WTC11 (cell line): ENCODE measurements at regions not wholly inside any gene's neighbourhood (a gene's known extent, or its start where the extent isn't known, plus 50 kb on each side); places are given as distances from the start of the nearest gene placed in this dataset.

Experiments
- ATAC-seq: fragments of 200-7000 bp; cut with Tn5 transposase; 2 replicates; pipeline ENCODE4 v1.10.0; 2021; ENCODE audit warnings: mild to moderate bottlenecking, moderate library complexity
- CTCF ChIA-PET: fragments of 300-600 bp; sonication (Branson Sonifier 250); formaldehyde crosslinking; loops from one replicate; lab custom pipeline; 2021; ENCODE audit warnings: antibody characterized with exemption; lab: Charles Lee
- POLR2A ChIA-PET: fragments of 350-600 bp; sonication (Branson Sonifier 250); formaldehyde crosslinking; loops from one replicate; lab custom pipeline; 2021; ENCODE audit warnings: antibody characterized with exemption; lab: Charles Lee
- DNase-seq: peaks from one replicate; pipeline ENCODE4 v3.0.0; 2021; ENCODE audit warnings: low spot score
- H3K27ac Mint-ChIP-seq: 2 replicates; pipeline ENCODE4 v1.8.0; 2021; ENCODE audit warnings: mixed read lengths
- H3K27me3 Mint-ChIP-seq: 2 replicates; pipeline ENCODE4 v1.8.0; 2021; ENCODE audit warnings: low read depth, mild to moderate bottlenecking, moderate library complexity, mixed read lengths
- H3K36me3 Mint-ChIP-seq: 2 replicates; pipeline ENCODE4 v1.8.0; 2021; ENCODE audit warnings: mixed read lengths
- H3K4me1 Mint-ChIP-seq: 2 replicates; pipeline ENCODE4 v1.8.0; 2022; ENCODE audit warnings: mixed read lengths
- H3K4me3 Mint-ChIP-seq: 2 replicates; pipeline ENCODE4 v1.8.0; 2021; ENCODE audit warnings: mild to moderate bottlenecking, moderate library complexity, mixed read lengths
- H3K9me3 Mint-ChIP-seq: 2 replicates; pipeline ENCODE4 v1.8.0; 2021; ENCODE audit warnings: mixed read lengths
- ATF1 ChIP-seq: sonication (generic); formaldehyde crosslinking; IDR thresholded peaks from 2 replicates; pipeline ENCODE4 v1.8.1; 2023; ENCODE audit warnings: mild to moderate bottlenecking, moderate library complexity, missing genetic modification reagents
- ATF3 ChIP-seq: sonication (generic); formaldehyde crosslinking; conservative IDR thresholded peaks from 2 replicates; pipeline ENCODE4 v1.8.1; 2022; ENCODE audit warnings: mild to moderate bottlenecking, missing genetic modification reagents
- CDX4 ChIP-seq: fragments of 250-450 bp; sonication (Bioruptor Pico); IDR thresholded peaks from 2 replicates; pipeline ENCODE4 v1.9.0; 2021; ENCODE audit warnings: moderate library complexity, mild to moderate bottlenecking, inconsistent platforms, borderline replicate concordance
- CREB1 ChIP-seq: sonication (generic); formaldehyde crosslinking; IDR thresholded peaks from 2 replicates; pipeline ENCODE4 v1.8.0; 2023; ENCODE audit warnings: mild to moderate bottlenecking, missing genetic modification reagents
- CREM ChIP-seq: sonication (generic); formaldehyde crosslinking; IDR thresholded peaks from 2 replicates; pipeline ENCODE4 v1.8.1; 2022; ENCODE audit warnings: mild to moderate bottlenecking, missing genetic modification reagents, moderate library complexity
- ELF4 ChIP-seq: sonication (generic); formaldehyde crosslinking; IDR thresholded peaks from 2 replicates; pipeline ENCODE4 v1.8.1; 2022; ENCODE audit warnings: low read depth, mild to moderate bottlenecking, moderate library complexity, missing genetic modification reagents
- FOXJ3 ChIP-seq: sonication (generic); formaldehyde crosslinking; IDR thresholded peaks from 2 replicates; pipeline ENCODE4 v1.9.0; 2021; ENCODE audit warnings: missing genetic modification reagents, mild to moderate bottlenecking, borderline replicate concordance
- FOXP1 ChIP-seq: sonication (generic); formaldehyde crosslinking; IDR thresholded peaks from 2 replicates; pipeline ENCODE4 v1.8.0; 2022; ENCODE audit warnings: missing genetic modification reagents, mild to moderate bottlenecking, moderate library complexity, borderline replicate concordance
- GTF2I ChIP-seq: fragments of 250-450 bp; sonication (Bioruptor Pico); conservative IDR thresholded peaks from 2 replicates; pipeline ENCODE4 v1.4.0; 2021; ENCODE audit warnings: mild to moderate bottlenecking
- MYBL2 ChIP-seq: sonication (generic); formaldehyde crosslinking; IDR thresholded peaks from 2 replicates; pipeline ENCODE4 v1.8.1; 2023; ENCODE audit warnings: mild to moderate bottlenecking, moderate library complexity, missing genetic modification reagents
- OVOL2 ChIP-seq: fragments of 250-450 bp; sonication (Bioruptor Pico); IDR thresholded peaks from 2 replicates; pipeline ENCODE4 v1.9.0; 2021; ENCODE audit warnings: mild to moderate bottlenecking, borderline replicate concordance
- PREB ChIP-seq: sonication (generic); formaldehyde crosslinking; IDR thresholded peaks from 2 replicates; pipeline ENCODE4 v1.8.1; 2022; ENCODE audit warnings: mild to moderate bottlenecking, missing genetic modification reagents, moderate library complexity, borderline replicate concordance
- RELA ChIP-seq: sonication (generic); formaldehyde crosslinking; IDR thresholded peaks from 2 replicates; pipeline ENCODE4 v1.8.1; 2022; ENCODE audit warnings: missing genetic modification reagents, mild to moderate bottlenecking, borderline replicate concordance
- SMAD4 ChIP-seq: sonication (generic); formaldehyde crosslinking; IDR thresholded peaks from 2 replicates; pipeline ENCODE4 v1.8.0; 2022; ENCODE audit warnings: mild to moderate bottlenecking, missing genetic modification reagents
- SOX15 ChIP-seq: fragments of 250-450 bp; sonication (Bioruptor Pico); IDR thresholded peaks from 2 replicates; pipeline ENCODE4 v1.9.0; 2021; ENCODE audit warnings: mild to moderate bottlenecking
- ZNF121 ChIP-seq: sonication (generic); formaldehyde crosslinking; IDR thresholded peaks from 2 replicates; pipeline ENCODE4 v1.8.0; 2023; ENCODE audit warnings: missing genetic modification reagents
- ZNF263 ChIP-seq: sonication (generic); formaldehyde crosslinking; IDR thresholded peaks from 2 replicates; pipeline ENCODE4 v1.8.1; 2022; ENCODE audit warnings: low read depth, mild to moderate bottlenecking, moderate library complexity, missing genetic modification reagents
- ZNF423 ChIP-seq: fragments of 250-450 bp; sonication (Bioruptor Pico); IDR thresholded peaks from 2 replicates; pipeline ENCODE4 v2.1.2; 2022; ENCODE audit warnings: mild to moderate bottlenecking, moderate library complexity
- ZNF671 ChIP-seq: fragments of 250-450 bp; sonication (Bioruptor Pico); IDR thresholded peaks from 2 replicates; pipeline ENCODE4 v1.8.0; 2021; ENCODE audit warnings: mild to moderate bottlenecking
- TF ChIP-seq, protein P1 (sequence below): sonication (generic); formaldehyde crosslinking; IDR thresholded peaks from 2 replicates; pipeline ENCODE4 v1.8.0; 2023; ENCODE audit warnings: mild to moderate bottlenecking, missing genetic modification reagents
- TF ChIP-seq, protein P2 (sequence below): sonication (generic); formaldehyde crosslinking; IDR thresholded peaks from 2 replicates; pipeline ENCODE4 v1.8.1; 2023; ENCODE audit warnings: mild to moderate bottlenecking, missing genetic modification reagents, moderate library complexity
- TF ChIP-seq, protein P3 (sequence below): fragments of 250-450 bp; sonication (Bioruptor Pico); IDR thresholded peaks from 2 replicates; pipeline ENCODE4 v1.9.0; 2021; ENCODE audit warnings: mild to moderate bottlenecking
- TF ChIP-seq, protein P4 (sequence below): sonication (generic); formaldehyde crosslinking; IDR thresholded peaks from 2 replicates; pipeline ENCODE4 v1.8.1; 2023; ENCODE audit warnings: mild to moderate bottlenecking, missing genetic modification reagents
- TF ChIP-seq, protein P5 (sequence below): sonication (generic); formaldehyde crosslinking; IDR thresholded peaks from 2 replicates; pipeline ENCODE4 v1.8.1; 2023; ENCODE audit warnings: mild to moderate bottlenecking, moderate library complexity, missing genetic modification reagents

GRCh38 chr7:118085000-118085399, 99.0 kb upstream of the LSM8 start (continued):
- TF ChIP-seq, protein P1, sequence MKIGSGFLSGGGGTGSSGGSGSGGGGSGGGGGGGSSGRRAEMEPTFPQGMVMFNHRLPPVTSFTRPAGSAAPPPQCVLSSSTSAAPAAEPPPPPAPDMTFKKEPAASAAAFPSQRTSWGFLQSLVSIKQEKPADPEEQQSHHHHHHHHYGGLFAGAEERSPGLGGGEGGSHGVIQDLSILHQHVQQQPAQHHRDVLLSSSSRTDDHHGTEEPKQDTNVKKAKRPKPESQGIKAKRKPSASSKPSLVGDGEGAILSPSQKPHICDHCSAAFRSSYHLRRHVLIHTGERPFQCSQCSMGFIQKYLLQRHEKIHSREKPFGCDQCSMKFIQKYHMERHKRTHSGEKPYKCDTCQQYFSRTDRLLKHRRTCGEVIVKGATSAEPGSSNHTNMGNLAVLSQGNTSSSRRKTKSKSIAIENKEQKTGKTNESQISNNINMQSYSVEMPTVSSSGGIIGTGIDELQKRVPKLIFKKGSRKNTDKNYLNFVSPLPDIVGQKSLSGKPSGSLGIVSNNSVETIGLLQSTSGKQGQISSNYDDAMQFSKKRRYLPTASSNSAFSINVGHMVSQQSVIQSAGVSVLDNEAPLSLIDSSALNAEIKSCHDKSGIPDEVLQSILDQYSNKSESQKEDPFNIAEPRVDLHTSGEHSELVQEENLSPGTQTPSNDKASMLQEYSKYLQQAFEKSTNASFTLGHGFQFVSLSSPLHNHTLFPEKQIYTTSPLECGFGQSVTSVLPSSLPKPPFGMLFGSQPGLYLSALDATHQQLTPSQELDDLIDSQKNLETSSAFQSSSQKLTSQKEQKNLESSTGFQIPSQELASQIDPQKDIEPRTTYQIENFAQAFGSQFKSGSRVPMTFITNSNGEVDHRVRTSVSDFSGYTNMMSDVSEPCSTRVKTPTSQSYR (CRISPR knock-in tag): no peak
- TF ChIP-seq ZNF423 (CRISPR knock-in tag) (no peak), PREB (CRISPR knock-in tag) (no peak)
- TF ChIP-seq, protein P2, sequence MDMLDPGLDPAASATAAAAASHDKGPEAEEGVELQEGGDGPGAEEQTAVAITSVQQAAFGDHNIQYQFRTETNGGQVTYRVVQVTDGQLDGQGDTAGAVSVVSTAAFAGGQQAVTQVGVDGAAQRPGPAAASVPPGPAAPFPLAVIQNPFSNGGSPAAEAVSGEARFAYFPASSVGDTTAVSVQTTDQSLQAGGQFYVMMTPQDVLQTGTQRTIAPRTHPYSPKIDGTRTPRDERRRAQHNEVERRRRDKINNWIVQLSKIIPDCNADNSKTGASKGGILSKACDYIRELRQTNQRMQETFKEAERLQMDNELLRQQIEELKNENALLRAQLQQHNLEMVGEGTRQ (CRISPR knock-in tag): no peak
- TF ChIP-seq, all 79 proteins: peak for 0

GRCh38 chr7:118087126-118087525, 96.8 kb upstream of the LSM8 start:
- Mint-ChIP-seq H3K4me3 (no peak overlapping the region), H3K27ac (no peak overlapping the region), H3K27me3 (no peaks in the 10 kb centered on the region), H3K4me1 (peaks cover 19% of the 10 kb centered on the region), H3K36me3 (no peaks in the 10 kb centered on the region), H3K9me3 (no peaks in the 10 kb centered on the region)
- DNase-seq (no peak), ATAC-seq (no peak)
- POLR2A ChIA-PET: no interaction called here
- TF ChIP-seq MYBL2 (CRISPR knock-in tag): no peak
- TF ChIP-seq SMAD4: no peak
- TF ChIP-seq ZNF671: no peak
- no peak for TF ChIP-seq GTF2I (CRISPR knock-in tag)
- no peak for TF ChIP-seq CREB1
- TF ChIP-seq, protein P3, sequence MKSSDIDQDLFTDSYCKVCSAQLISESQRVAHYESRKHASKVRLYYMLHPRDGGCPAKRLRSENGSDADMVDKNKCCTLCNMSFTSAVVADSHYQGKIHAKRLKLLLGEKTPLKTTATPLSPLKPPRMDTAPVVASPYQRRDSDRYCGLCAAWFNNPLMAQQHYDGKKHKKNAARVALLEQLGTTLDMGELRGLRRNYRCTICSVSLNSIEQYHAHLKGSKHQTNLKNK (CRISPR knock-in tag): no peak
- no peak for TF ChIP-seq FOXP1 (CRISPR knock-in tag)
- TF ChIP-seq, protein P4, sequence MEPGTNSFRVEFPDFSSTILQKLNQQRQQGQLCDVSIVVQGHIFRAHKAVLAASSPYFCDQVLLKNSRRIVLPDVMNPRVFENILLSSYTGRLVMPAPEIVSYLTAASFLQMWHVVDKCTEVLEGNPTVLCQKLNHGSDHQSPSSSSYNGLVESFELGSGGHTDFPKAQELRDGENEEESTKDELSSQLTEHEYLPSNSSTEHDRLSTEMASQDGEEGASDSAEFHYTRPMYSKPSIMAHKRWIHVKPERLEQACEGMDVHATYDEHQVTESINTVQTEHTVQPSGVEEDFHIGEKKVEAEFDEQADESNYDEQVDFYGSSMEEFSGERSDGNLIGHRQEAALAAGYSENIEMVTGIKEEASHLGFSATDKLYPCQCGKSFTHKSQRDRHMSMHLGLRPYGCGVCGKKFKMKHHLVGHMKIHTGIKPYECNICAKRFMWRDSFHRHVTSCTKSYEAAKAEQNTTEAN: no peak
- no peak for TF ChIP-seq ELF4 (CRISPR knock-in tag)
- TF ChIP-seq SOX15 (CRISPR knock-in tag): no peak
- no peak for TF ChIP-seq FOXJ3
- no peak for TF ChIP-seq ATF3
- CTCF ChIA-PET: no interaction called here

- no peak overlapping the region for H3K27ac Mint-ChIP-seq
- H3K36me3 Mint-ChIP-seq: no peaks in the 10 kb centered on the region
- H3K27me3 Mint-ChIP-seq: no peaks in the 10 kb centered on the region; the same call in 1 of the 2 replicates
- TF ChIP-seq OVOL2 (CRISPR knock-in tag) (no peak), CREM (CRISPR knock-in tag) (no peak), CDX4 (CRISPR knock-in tag) (no peak), ZNF121 (CRISPR knock-in tag) (no peak), ZNF263 (CRISPR knock-in tag) (no peak), ATF1 (CRISPR knock-in tag) (no peak), RELA (no peak), FOXJ3 (no peak)
- TF ChIP-seq, protein P4: no peak
- TF ChIP-seq, protein P5, sequence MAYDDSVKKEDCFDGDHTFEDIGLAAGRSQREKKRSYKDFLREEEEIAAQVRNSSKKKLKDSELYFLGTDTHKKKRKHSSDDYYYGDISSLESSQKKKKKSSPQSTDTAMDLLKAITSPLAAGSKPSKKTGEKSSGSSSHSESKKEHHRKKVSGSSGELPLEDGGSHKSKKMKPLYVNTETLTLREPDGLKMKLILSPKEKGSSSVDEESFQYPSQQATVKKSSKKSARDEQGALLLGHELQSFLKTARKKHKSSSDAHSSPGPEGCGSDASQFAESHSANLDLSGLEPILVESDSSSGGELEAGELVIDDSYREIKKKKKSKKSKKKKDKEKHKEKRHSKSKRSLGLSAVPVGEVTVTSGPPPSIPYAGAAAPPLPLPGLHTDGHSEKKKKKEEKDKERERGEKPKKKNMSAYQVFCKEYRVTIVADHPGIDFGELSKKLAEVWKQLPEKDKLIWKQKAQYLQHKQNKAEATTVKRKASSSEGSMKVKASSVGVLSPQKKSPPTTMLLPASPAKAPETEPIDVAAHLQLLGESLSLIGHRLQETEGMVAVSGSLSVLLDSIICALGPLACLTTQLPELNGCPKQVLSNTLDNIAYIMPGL (CRISPR knock-in tag): no peak
- TF ChIP-seq, all 79 proteins: peak for 0
- POLR2A ChIA-PET: no interaction called here
- H3K4me3 Mint-ChIP-seq: no peak overlapping the region
- no peaks in the 10 kb centered on the region for H3K9me3 Mint-ChIP-seq
- DNase-seq (no peak), ATAC-seq (no peak)
- CTCF ChIA-PET: interaction anchor here (1.2 kb wide), 1 partner anchor 101 kb away, joined by 3 read pairs; no protein-coding TSS in a partner anchor
- H3K4me1 Mint-ChIP-seq: no peaks in the 10 kb centered on the region
These were observed 89.9 kb upstream of the LSM8 start for GRCh38 chr7:118094044-118094443.
